Fibroblast of pulmonary artery (primary cell): ENCODE measurements at regions not wholly inside any gene's neighbourhood (a gene's known extent, or its start where the extent isn't known, plus 50 kb on each side); places are given as distances from the start of the nearest gene placed in this dataset.
"Not testable (repeated sequence)": the region's sequence is repeated elsewhere in the genome, so short reads cannot be mapped to it uniquely, and the experiment has no call there.

Experiments
- DNase-seq: peaks from one replicate; pipeline ENCODE4 v3.0.0-alpha.2; 2010; ENCODE audit warnings: low read depth
- H3K4me3 ChIP-seq: replicated peaks from 2 replicates; pipeline ENCODE4 v1.5.1; 2011; ENCODE audit warnings: low read depth, mild to moderate bottlenecking, control low read depth, low read length, moderate library complexity
- CTCF ChIP-seq: IDR thresholded peaks from 2 replicates; pipeline ENCODE4 v1.5.1; 2011; ENCODE audit warnings: mild to moderate bottlenecking, control low read depth, low read length, inconsistent platforms; ENCODE audit errors: missing control alignments

- TF ChIP-seq CTCF, result no peak
- no peak for DNase-seq
- no peak overlapping the region for H3K4me3 ChIP-seq
These were observed 79.0 kb upstream of the CDH7 start for GRCh38 chr18:65671621-65672415.

- not testable (repeated sequence) for H3K4me3 ChIP-seq, DNase-seq
These were observed 80.7 kb upstream of the CDH7 start for GRCh38 chr18:65670145-65670544.

- no peak for TF ChIP-seq CTCF
- DNase-seq, result no peak
- H3K4me3 ChIP-seq, result no peak overlapping the region
These were observed 89.4 kb upstream of the CDH7 start for GRCh38 chr18:65661391-65661790.

- no peak for TF ChIP-seq CTCF
- DNase-seq, result no peak
These were observed 90.9 kb upstream of the CDH7 start for GRCh38 chr18:65659912-65660311.

GRCh38 chr18:65659312-65659711 lies 91.5 kb upstream of the CDH7 start:
- H3K4me3 ChIP-seq, result no peak overlapping the region
- DNase-seq, result no peak
- TF ChIP-seq CTCF, result no peak

More at GRCh38 chr18:65659912-65660311, 90.9 kb upstream of the CDH7 start:
- no peak overlapping the region for H3K4me3 ChIP-seq

GRCh38 chr18:65651192-65651591 lies 99.6 kb upstream of the CDH7 start:
- DNase-seq, result no peak
- no peak overlapping the region for H3K4me3 ChIP-seq
- no peak for TF ChIP-seq CTCF

- no peak overlapping the region for H3K4me3 ChIP-seq
- no peak for TF ChIP-seq CTCF
- no peak for DNase-seq
These were observed 118.6 kb upstream of the CDH7 start for GRCh38 chr18:65632236-65632635.
